GM15510 (cell line): ENCODE measurements at regions not wholly inside any gene's neighbourhood (a gene's known extent, or its start where the extent isn't known, plus 50 kb on each side); places are given as distances from the start of the nearest gene placed in this dataset.

Source experiments
- POLR2A ChIP-seq: IDR thresholded peaks from 3 replicates; pipeline ENCODE4 v1.6.1; 2011; ENCODE audit warnings: borderline replicate concordance; ENCODE audit not compliant: insufficient read length; ENCODE audit errors: extremely low read depth

DNA sequence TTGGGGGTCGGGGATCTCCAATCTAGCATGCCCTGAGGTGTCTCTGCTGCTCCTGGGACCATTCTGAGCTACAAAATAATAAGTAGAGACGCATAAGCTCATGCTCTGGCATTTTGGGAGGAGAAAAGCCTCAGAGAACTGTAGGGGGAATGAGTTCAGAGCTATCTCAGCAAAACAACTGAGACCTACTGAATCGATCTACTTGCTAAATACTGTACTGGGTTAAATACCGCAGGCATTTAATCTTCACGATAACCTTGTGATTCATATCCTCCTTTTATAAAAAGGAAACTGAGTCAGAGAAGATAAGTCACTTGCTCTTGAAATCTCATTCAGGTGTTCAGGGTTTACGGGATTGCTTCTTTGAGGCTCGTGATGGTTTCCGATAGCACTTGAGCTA is 468.1 kb downstream of the FGF9 start:
- TF ChIP-seq POLR2A: no peak

DNA sequence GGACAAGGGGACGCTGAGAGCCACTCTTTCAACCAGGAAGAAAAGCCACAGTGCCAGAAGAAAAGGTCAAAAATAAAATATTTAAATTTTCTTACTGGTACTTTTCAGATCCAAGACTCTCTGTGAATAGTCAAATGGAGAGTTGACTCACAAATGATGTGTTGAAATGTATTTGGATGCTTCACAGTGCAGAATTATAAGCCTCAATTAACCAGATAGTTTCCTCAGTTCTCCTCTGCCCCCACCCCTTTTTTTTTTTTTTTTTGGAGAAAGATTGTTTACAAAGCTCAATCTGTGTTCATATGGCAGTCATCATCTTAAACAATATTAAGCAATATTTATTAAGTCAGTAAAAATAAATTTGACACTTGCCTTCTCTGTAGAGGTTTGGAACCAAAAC is 470.8 kb downstream of the FGF9 start:
- TF ChIP-seq POLR2A: no peak

DNA sequence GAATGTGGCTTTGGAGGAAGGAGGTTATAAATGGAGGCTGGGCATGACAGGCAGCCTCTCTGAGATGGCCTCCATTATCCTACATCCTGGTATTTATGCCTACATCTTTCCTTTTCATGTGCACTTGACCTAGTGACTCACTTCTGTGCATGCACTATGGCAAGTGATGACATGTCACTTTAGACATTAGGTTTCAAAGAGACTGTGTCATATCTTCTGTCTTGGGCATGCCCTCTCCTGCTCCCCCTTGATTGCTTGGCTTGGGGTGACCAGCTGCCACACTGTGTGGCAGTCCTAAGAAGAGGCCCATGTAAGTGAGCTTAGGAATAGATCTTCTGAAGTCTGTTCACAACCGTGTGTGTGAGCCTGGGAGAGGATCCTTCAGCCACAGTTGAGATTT is 472.8 kb downstream of the FGF9 start:
- TF ChIP-seq POLR2A: no peak

DNA sequence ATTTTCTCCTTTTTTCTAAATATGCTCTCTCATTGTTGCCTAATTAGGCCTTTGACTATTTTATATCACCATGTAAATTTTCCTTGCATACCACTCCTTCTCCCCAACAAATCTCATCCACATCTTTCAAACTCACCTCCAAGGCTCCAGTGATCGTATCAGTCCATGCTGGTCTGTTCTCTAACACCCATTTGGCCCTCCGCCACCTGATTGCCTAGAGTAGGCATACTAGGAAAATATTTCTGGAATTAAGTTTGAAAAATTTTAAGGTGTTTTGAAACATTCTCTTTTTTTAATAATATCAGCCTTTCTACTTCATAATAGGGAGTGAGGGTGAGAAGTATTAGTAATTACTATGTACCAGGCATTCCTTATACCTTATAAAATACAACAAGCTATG is 473.9 kb downstream of the FGF9 start:
- TF ChIP-seq POLR2A: no peak

DNA sequence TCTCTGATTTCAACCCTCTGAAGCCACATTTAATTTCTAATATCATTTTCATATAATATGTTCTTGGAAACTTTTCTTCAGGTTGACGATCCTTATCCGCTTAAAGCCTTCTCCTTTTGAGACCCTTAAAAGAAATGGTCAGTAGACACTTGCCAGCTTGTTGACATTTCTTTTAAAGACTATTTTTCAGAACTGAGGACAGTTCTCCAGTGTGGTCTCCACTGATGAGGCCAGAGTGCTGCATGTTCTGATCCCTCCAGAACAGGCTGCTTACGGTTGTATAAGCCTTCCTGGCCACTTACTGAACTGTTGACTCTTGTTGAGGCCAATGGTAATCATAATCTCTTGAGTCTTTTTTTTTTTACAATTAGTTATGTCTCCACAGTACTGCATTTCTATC is 477.3 kb downstream of the FGF9 start:
- TF ChIP-seq POLR2A: no peak

DNA sequence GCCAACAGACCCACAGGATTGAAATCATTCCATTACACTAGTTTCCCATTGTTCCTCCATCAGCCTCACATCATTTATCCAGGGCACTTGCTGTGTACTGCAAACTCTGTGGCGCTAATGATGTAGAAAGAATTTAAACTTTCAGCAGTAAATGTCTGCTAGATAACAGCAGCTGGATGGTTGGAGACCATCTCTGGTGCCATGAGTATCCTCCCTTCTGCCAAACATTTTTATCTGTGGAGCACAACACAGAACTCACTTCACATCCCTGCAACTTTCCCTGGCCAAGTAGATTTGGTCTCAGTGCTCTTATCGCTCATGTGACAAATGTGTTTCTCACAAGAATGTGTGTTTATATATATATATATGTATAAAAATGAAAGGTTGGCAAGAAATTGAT is 481.9 kb downstream of the FGF9 start:
- no peak for TF ChIP-seq POLR2A

DNA sequence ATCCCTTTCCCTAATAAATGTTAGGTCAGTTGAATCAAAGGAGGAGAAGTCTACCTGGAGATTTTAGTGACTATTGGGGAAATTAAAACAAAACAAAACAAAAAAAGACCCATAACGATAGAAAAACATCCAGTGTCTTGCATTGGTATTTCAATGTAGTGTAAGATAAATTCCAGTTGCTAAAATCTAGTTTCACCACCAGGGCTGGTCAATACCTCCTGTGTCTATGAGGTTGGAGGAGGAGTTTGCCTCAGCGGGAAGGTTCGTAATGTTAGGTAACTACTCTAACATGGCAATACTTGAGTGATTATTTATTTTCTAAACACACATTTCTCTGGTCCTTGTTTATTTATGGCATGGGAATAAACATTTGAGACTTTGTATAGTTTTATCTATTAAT is 483.2 kb downstream of the FGF9 start:
- TF ChIP-seq POLR2A: no peak

DNA sequence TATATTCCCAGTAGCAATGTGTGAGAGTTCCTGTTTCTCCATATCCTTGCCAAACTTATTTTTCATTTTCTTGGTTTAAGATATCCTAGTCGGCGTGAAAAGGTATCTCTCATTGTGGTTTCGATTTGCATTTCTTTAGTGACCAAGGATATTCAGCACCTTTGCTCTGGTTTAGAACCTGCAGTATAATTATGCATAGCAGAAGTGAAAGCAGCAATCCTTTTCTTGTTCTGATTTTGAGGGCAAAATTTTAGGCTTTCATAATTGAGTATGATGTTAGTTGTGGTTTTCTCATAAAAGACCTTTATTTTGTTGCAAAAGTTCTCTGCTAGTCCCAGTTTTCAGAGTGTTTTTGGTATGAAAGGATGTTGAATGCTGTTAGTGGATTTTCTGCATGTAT is 491.0 kb downstream of the FGF9 start:
- no peak for TF ChIP-seq POLR2A

DNA sequence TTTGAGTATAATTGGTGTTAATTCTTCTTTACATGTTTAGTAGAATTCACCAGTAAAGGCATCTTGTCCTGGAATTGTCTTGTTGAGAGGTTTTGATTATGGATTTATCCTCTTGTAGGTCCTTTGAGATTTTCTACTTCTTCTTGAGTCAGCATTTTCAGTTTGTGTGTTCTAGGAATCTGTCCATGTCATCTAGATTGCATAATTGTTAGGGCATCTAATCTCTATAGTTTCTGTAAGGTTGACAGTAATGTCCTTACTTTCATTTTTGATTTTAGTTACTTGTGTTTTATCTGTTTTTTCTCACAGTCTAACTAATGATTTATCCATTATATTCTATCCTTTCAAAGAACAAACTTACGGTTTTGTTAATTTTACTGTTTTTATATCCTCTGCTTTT is 492.0 kb downstream of the FGF9 start:
- no peak for TF ChIP-seq POLR2A

DNA sequence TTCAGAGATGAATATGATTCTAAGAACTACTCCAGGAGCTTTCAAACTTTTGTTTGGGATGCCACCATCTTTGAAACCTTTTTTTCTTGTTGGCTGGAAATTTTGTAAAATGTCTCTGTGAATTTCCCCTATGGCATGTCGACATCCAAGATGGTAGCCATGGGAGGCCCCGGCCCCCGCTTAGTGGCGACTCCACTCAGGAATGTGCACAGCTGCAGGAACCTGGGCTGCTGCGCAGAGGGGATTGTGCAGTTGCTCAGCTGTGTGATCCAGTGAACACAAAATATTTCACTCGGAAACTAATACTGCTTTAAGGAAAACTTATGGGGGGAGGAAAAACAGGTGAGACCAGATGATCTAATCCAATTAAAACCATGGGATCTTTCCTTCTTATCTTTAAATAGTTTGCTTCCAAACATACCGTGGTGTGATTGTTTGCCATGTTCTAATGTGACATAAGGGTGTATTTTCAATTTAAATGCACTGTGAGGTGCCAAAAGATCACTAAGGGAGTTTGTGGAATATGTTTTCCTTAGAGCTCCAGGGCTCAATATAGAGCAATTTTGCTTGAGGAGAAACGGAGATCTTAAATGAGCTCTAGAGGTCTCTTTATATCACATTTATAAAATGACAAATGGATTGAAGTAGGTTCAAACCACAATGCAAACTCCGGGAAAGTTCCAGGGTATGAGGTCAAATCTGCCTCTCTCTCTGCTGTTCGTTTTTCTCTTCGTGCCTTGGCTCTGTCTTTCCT is 497.7 kb downstream of the FGF9 start:
- TF ChIP-seq POLR2A: no peak

DNA sequence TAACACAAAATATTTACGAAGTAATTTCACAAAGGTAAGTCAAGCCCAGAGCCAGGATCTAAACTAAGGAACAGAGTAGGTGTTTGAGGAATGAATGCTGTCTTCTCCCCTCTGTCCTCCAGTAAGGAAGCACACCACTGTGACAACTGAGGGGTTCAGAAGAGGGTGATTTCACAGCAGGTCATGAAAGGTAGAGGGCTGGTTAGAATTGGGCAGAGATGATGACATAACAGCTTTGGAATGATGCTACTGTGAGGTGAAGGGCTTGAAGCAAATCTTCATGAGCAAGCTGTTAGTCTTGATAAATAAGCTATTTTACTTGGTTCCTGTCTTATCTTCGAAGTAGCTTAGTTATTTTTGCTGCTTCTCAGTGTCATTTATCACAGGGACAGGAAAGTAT is 498.6 kb downstream of the FGF9 start:
- no peak for TF ChIP-seq POLR2A

DNA sequence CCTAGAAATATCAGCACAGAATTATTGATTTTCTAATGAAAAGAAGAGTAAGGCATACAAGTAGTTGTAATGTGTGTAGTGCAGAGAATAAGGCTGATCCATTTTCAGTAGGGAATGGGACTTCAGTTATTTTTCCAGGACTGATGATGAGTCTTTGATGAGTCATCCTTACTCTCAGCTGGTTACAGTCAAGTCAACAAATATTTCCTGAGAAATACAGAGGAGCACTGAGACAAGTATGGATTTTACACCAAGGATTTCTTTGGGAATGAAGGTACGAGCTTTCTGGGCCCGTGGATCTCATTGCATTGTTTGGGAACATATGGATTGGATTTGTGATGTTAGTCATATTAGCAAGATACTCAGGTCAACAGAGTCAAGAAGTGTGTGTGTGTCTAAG is 502.7 kb downstream of the FGF9 start:
- TF ChIP-seq POLR2A: no peak

DNA sequence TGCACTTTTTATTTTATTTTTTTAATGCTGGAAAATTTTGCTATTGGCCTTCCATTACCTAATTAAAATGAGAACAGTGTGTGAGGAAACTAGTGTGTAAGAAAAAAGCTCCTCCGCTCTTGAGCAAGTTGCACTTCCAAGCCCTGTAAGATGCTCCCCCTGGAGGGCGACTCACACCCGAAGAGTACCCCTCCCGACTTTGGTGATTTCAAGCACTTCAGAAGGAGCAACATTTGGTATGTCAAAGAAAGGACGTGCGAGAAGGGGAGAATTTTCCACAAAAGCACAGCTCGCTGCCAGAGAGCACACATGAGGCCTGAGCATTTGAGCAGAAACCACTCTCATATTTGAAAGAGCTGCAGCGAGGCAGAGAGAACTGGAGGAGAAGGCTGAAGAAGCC is 504.4 kb downstream of the FGF9 start:
- no peak for TF ChIP-seq POLR2A

DNA sequence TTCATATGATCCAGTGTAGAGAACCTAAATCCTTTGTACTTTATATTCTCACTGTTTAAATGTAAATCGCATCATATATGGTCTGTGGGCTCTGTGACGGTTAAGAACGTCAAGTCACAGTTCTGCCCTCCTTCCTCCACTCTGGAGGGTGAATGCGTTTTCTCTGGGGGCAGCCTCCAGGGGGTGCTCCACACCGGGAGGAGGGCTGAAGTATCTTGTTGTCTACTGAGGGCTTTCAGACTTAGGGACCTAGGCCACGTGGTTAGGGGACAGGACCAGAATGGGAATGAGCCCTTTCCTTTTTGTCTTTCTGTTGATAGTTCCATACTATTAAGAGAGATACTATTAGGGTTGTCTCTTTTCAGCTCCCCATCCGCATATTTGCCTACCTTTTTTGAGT is 504.9 kb downstream of the FGF9 start:
- TF ChIP-seq POLR2A: no peak

DNA sequence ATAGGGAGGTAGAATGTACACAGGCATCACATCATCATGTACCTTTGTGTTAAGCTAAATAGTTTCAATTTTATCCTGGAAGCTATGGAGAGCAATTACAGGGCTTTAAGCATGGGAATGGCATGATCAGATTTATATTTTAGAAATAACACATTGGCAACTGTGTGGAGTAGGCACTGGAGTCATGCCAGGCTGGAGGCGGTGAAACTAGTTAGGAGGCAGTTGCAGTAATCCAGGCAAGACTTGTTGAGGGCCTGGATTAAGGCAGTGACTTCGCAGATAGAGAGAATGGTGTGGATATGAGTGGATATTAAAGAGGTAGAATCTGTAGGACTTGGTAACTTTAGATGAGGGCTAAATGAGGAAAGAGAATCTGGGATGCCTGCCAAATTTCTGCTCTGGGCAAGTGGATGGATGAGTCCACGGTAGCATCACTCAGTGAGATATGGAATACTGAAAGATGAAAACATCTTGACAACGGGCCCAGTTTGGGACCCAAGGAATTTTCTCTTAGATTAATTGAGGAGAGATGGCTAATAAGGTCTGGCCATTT is 506.2 kb downstream of the FGF9 start:
- no peak for TF ChIP-seq POLR2A

DNA sequence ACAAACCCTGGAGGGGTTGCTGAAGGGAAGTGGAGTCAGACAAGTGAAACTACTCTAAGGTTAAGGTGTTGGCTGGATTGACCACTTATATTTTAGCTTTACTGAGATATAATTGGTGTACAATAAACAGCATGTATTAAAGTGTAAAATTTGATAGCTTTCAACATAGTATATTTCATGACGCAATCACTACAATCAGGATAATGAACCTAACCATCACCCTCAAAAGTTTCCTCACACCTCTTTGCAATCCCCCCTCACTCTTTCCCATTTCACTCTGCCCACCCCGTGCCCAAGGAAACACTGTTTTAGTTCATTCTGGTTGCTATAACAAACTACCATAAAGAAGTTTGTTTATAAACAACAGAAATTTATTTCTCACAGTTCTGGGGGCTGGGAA is 508.0 kb downstream of the FGF9 start:
- no peak for TF ChIP-seq POLR2A
